Ishikawa (cell line): ENCODE measurements at regions not wholly inside any gene's neighbourhood (a gene's known extent, or its start where the extent isn't known, plus 50 kb on each side); places are given as distances from the start of the nearest gene placed in this dataset.

ENCODE experiments used
- TAF1 ChIP-seq: IDR thresholded peaks from 2 replicates; pipeline ENCODE4 v1.6.1; 2012; ENCODE audit warnings: low read depth, mild to moderate bottlenecking
- TF ChIP-seq, protein P1 (sequence below): IDR thresholded peaks from 2 replicates; pipeline ENCODE4 v1.6.1; 2012

DNA sequence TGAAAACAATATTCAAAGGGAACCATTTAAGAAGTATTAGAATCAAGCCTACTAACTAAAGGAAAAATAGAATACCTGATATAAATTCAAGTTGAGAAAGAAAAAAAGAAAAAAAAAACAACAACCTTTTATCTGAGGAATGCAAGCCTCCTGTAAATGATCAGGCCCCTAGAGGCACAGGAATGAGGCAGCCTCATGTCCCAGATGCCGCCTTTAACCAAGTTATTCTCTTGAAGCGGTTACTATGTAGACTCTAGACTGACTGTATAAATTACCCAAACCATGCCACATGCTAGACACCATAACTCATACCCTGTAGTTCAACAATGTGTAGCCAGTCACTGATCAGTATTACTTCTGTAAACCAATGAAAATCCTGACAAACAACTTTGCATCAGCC, 929.6 kb downstream of the TAF11L14 start:
- TF ChIP-seq TAF1 = no peak
- TF ChIP-seq, protein P1, sequence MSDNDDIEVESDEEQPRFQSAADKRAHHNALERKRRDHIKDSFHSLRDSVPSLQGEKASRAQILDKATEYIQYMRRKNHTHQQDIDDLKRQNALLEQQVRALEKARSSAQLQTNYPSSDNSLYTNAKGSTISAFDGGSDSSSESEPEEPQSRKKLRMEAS = no peak
